Thyroid gland (tissue), 4 donors: ENCODE measurements at regions not wholly inside any gene's neighbourhood (a gene's known extent, or its start where the extent isn't known, plus 50 kb on each side); places are given as distances from the start of the nearest gene placed in this dataset.

Experiments
- POLR2A ChIP-seq, 2 donors: fragments of 450-650 bp; IDR thresholded peaks; one replicate each; pipeline ENCODE4 v1.6.1; 2017; ENCODE audit warnings: antibody characterized with exemption in 2 of 2, mild to moderate bottlenecking in 2 of 2, moderate library complexity in 1 of 2
- TF ChIP-seq, protein P1 (sequence below), 6 experiments: fragments of 200-600 bp in 3 of 6; fragments of 450-650 bp in 3 of 6; sonication (generic) in 3 of 6; IDR thresholded peaks; one replicate each; pipeline ENCODE4 v1.5.1; 2016 to 2019; ENCODE audit warnings: antibody characterized with exemption in 6 of 6, mild to moderate bottlenecking in 2 of 6, inconsistent platforms in 1 of 6, moderate library complexity in 1 of 6

DNA sequence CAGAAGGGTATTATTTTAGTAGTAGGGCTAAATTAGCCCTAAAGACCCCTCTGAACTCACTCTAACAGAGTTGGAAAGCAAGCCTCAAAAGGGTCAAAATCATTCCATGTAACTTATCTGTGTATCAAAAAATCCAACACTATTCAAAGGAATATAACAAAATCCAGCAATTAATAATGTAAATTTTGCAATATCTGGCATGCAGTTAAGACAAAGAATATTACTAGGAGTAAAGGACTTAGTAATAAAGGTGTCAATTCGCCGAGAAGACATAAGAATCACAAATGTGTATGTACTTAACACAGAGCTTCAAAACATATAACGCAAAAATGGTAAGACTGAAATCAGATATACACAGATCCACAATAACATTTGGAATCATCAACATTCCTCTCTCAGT is 71.2 kb upstream of the PFN2 start:
- no peak for TF ChIP-seq POLR2A (IDR thresholded peaks at IDR 0.05)
- TF ChIP-seq, protein P1, sequence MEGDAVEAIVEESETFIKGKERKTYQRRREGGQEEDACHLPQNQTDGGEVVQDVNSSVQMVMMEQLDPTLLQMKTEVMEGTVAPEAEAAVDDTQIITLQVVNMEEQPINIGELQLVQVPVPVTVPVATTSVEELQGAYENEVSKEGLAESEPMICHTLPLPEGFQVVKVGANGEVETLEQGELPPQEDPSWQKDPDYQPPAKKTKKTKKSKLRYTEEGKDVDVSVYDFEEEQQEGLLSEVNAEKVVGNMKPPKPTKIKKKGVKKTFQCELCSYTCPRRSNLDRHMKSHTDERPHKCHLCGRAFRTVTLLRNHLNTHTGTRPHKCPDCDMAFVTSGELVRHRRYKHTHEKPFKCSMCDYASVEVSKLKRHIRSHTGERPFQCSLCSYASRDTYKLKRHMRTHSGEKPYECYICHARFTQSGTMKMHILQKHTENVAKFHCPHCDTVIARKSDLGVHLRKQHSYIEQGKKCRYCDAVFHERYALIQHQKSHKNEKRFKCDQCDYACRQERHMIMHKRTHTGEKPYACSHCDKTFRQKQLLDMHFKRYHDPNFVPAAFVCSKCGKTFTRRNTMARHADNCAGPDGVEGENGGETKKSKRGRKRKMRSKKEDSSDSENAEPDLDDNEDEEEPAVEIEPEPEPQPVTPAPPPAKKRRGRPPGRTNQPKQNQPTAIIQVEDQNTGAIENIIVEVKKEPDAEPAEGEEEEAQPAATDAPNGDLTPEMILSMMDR (IDR thresholded peaks at IDR 0.05) = no peak
